ENCODE measurements at regions not wholly inside any gene's neighbourhood (a gene's known extent, or its start where the extent isn't known, plus 50 kb on each side); places are given as distances from the start of the nearest gene placed in this dataset.

DNA sequence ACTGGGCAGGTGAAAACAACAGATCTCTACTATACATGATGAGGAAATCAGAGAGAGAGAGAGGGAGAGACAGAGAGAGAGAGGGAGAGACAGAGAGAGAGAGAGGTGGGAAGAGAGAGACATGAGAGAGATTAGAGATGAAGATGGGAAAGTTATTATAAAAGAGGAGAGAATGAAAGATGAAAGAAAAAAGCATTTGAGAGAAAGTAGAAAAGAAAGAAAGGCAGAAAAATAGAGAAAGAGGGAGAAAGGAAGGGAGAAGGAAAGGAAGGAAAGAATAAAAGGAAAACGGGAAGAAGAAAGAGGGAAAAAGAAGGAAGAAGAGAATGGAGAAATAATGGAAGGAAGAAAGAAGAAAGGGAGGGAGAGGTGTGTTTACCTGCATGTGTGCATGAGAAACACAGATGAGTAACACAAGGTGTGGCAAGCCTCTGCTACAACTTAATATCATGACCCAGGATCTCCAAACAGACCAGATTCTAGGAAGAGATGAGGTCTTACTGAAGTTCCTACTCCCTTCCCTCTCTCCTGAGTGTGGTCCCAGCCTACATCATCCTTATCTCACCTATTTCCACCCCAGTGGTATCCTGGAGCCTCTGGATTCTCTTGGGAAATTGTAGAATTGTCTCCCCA lies 176.3 kb downstream of the C12orf75 start:
- TF ChIP-seq, protein P1, sequence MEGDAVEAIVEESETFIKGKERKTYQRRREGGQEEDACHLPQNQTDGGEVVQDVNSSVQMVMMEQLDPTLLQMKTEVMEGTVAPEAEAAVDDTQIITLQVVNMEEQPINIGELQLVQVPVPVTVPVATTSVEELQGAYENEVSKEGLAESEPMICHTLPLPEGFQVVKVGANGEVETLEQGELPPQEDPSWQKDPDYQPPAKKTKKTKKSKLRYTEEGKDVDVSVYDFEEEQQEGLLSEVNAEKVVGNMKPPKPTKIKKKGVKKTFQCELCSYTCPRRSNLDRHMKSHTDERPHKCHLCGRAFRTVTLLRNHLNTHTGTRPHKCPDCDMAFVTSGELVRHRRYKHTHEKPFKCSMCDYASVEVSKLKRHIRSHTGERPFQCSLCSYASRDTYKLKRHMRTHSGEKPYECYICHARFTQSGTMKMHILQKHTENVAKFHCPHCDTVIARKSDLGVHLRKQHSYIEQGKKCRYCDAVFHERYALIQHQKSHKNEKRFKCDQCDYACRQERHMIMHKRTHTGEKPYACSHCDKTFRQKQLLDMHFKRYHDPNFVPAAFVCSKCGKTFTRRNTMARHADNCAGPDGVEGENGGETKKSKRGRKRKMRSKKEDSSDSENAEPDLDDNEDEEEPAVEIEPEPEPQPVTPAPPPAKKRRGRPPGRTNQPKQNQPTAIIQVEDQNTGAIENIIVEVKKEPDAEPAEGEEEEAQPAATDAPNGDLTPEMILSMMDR (IDR thresholded peaks at IDR 0.05): no peak
- no peak for TF ChIP-seq POLR2A (IDR thresholded peaks at IDR 0.05)
- TF ChIP-seq POLR2AphosphoS5 (IDR thresholded peaks at IDR 0.05; ENCODE audit: insufficient read depth in 1 of 2, low read depth in 1 of 2): no peak
